NB4 (cell line): ENCODE measurements at regions not wholly inside any gene's neighbourhood (a gene's known extent, or its start where the extent isn't known, plus 50 kb on each side); places are given as distances from the start of the nearest gene placed in this dataset.

ENCODE experiments used
- CTCF ChIP-seq: IDR thresholded peaks from one replicate; pipeline ENCODE4 v1.5.1; 2012; ENCODE audit warnings: low read depth, low read length
- MAX ChIP-seq: IDR thresholded peaks from 2 replicates; pipeline ENCODE4 v1.6.1; 2011; ENCODE audit warnings: low read depth, low read length
- MYC ChIP-seq: IDR thresholded peaks from 2 replicates; pipeline ENCODE4 v1.6.1; 2011; ENCODE audit warnings: low read depth, low read length
- POLR2A ChIP-seq: IDR thresholded peaks from 2 replicates; pipeline ENCODE4 v1.6.1; 2011; ENCODE audit warnings: mild to moderate bottlenecking; ENCODE audit not compliant: insufficient read length; ENCODE audit errors: extremely low read depth

GRCh38 chr4:181637186-181638105 lies 605.8 kb upstream of the TENM3 start:
- TF ChIP-seq POLR2A (no peak), CTCF (no peak), MYC (no peak), MAX (no peak)
